Esophagus muscularis mucosa (tissue), 4 donors: ENCODE measurements at regions not wholly inside any gene's neighbourhood (a gene's known extent, or its start where the extent isn't known, plus 50 kb on each side); places are given as distances from the start of the nearest gene placed in this dataset.

Source experiments
- DNase-seq: peaks from one replicate; pipeline ENCODE4 v3.0.0-alpha.2; 2017; ENCODE audit errors: extremely low spot score
- H3K27ac ChIP-seq, 4 donors: fragments of 200-600 bp; sonication (generic); replicated peaks in 1 of 4; 1 replicate in 3 of 4; 2 replicates in 1 of 4; pipeline ENCODE4 v1.5.1; 2016 to 2019; ENCODE audit warnings: mild to moderate bottlenecking in 1 of 4
- H3K27me3 ChIP-seq, 4 donors: fragments of 200-600 bp; sonication (generic); one replicate each; pipeline versions ENCODE4 v1.5.1 to v1.6.0; 2016 to 2019
- H3K36me3 ChIP-seq, 4 donors: fragments of 200-600 bp; sonication (generic); one replicate each; pipeline ENCODE4 v1.5.1; 2016 to 2019
- H3K4me1 ChIP-seq, 4 donors: fragments of 200-600 bp; sonication (generic); one replicate each; pipeline ENCODE4 v1.5.1; 2016 to 2019
- H3K4me3 ChIP-seq, 4 donors: fragments of 200-600 bp; sonication (generic); 1 replicate in 2 of 4; 2 replicates in 2 of 4; pipeline ENCODE4 v1.5.1; 2016 to 2019; ENCODE audit warnings: mild to moderate bottlenecking in 4 of 4, moderate library complexity in 1 of 4
- H3K9me3 ChIP-seq, 4 donors: fragments of 200-600 bp; sonication (generic); 1 replicate in 3 of 4; 2 replicates in 1 of 4; pipeline ENCODE4 v1.5.1; 2016 to 2019
- CTCF ChIP-seq, 3 experiments: fragments of 200-600 bp in 2 of 3; fragments of 450-650 bp in 1 of 3; sonication (generic) in 2 of 3; IDR thresholded peaks; one replicate each; pipeline ENCODE4 v1.5.1; 2017 to 2019; ENCODE audit warnings: antibody characterized with exemption in 3 of 3, mild to moderate bottlenecking in 2 of 3, moderate library complexity in 1 of 3
- EP300 ChIP-seq: sonication (generic); formaldehyde crosslinking; IDR thresholded peaks from one replicate; pipeline ENCODE4 v1.6.1; 2017; ENCODE audit warnings: antibody characterized with exemption
- POLR2A ChIP-seq: fragments of 450-650 bp; IDR thresholded peaks from one replicate; pipeline ENCODE4 v1.6.1; 2017; ENCODE audit warnings: antibody characterized with exemption, moderate library complexity, mild to moderate bottlenecking, low read depth
- POLR2AphosphoS5 ChIP-seq, 2 donors: sonication (generic); formaldehyde crosslinking; IDR thresholded peaks; one replicate each; pipeline ENCODE4 v1.6.1; 2017; ENCODE audit warnings: antibody characterized with exemption in 2 of 2
- WGBS: methylation state at CpG from one replicate; pipeline ENCODE4 v1.1.5; 2018; 5-methylcytosine and 5-hydroxymethylcytosine counted together
- intact Hi-C: fragments of 100-400 bp; cut with DNase I; formaldehyde crosslinking; loops from one replicate; pipeline ENCODE4 v1.15.1; 2023

DNA sequence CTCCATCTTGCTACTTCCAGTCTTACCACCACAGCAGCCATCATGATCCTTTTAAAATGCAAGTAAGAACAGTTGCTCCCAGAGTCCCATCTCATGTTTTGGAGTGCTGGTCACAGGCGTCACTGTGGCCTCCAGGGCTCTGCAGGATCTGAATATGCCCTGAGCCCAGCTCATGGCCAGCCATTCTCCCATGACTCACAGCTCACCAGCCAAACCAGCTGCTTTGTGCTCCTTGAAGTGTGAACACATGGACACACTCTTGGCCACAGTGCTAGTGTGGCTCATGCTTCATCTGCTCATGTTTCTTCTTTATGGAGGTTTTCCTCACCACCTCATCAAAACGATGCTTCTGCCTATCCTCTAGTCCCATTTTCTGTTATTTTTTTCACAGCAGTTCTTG lies 466.5 kb downstream of the UQCRFS1 start:
- 89% methylated on average over 2 of the region's 2 CpGs for WGBS
- no peak overlapping the region for H3K27ac ChIP-seq
- H3K4me3 ChIP-seq = no peak overlapping the region
- H3K9me3 ChIP-seq = no peaks in the 10 kb centered on the region
- TF ChIP-seq POLR2A (no peak), POLR2AphosphoS5 (IDR thresholded peaks at IDR 0.05) (no peak), EP300 (no peak), CTCF (IDR thresholded peaks at IDR 0.05) (no peak)
- intact Hi-C loops = no loop called here
- peaks cover 0 to 8% (median 0%) of the 10 kb centered on the region in 4 donors for H3K27me3 ChIP-seq
- no peak for DNase-seq
- no peaks in the 10 kb centered on the region for H3K4me1 ChIP-seq
- H3K36me3 ChIP-seq = no peaks in the 10 kb centered on the region

GRCh38 chr19:28744943-28745342 lies 468.0 kb downstream of the UQCRFS1 start:
- Histone ChIP-seq H3K9me3 (no peaks in the 10 kb centered on the region), H3K4me1 (no peaks in the 10 kb centered on the region), H3K27me3 (peaks cover 0 to 8% (median 0%) of the 10 kb centered on the region in 4 donors), H3K4me3 (no peak overlapping the region), H3K36me3 (no peaks in the 10 kb centered on the region), H3K27ac (no peak overlapping the region)
- DNase-seq = no peak
- TF ChIP-seq CTCF (IDR thresholded peaks at IDR 0.05) (no peak), POLR2AphosphoS5 (IDR thresholded peaks at IDR 0.05) (no peak), POLR2A (no peak), EP300 (no peak)
- WGBS = 38% methylated on average over 6 of the region's 6 CpGs
- intact Hi-C loops = no loop called here

DNA sequence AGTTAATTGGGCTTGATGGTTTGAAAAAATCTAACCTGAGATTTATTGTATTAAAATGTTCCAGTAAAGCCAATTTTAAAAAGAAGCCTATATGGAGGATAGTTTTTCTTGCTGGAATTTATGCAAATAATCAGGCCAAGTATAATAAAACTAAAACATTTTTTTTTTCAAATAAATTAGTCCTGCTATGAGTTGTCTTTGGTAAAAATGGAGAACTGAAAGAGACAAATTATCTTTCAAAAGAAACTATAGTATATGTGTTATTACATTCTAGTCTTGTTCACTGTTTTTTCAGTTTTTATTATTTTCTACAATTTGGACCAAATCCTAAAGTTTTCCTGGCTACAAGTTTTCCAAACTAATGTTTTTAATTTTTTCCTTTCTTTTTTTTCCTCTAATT lies 468.9 kb downstream of the UQCRFS1 start:
- intact Hi-C loops = no loop called here
- H3K9me3 ChIP-seq = no peaks in the 10 kb centered on the region
- H3K4me3 ChIP-seq = no peak overlapping the region
- H3K27ac ChIP-seq = no peak overlapping the region
- peaks cover 0 to 8% (median 0%) of the 10 kb centered on the region in 4 donors for H3K27me3 ChIP-seq
- H3K4me1 ChIP-seq = no peaks in the 10 kb centered on the region
- no peak for TF ChIP-seq EP300
- DNase-seq = no peak
- no peaks in the 10 kb centered on the region for H3K36me3 ChIP-seq

DNA sequence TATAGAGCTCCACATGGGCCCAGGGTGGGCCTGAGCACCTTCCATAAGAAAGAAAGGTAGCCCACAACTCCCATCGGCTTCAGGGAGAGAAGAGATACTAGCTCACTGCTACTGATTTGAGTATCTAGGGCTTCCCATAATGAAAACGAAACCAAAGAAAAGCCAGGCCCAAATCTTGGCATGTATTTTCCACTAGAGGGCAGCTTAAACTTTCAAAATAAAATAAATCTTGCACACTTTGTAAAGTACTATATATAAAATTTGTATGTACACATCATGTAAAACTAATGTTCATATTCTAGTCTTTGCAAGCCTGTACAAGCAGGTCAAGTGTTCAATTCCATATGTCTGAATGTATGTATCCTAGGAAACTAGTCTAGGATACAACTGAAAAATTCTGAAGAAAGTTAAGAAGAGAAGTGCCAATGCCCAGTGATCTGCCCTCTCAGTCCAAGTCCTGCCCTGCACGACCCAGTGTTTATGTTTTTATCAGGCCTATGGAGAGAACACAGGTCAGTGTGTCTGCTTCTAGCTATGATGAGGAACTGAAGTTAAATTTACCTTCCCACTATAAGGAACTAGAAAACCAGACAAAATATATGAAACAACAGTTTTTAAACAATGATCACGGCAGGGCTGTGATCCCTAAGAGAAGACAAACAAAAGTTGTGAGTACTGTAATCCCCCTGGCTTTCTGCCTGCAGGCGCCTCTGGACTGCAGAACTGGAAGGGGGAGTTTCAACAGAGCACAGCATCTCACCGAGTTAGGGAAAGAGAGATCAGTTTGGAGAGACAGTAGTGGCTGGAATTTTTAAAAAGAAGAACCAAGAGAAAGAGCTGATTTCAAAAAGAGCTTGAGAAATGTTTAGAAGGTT lies 475.7 kb downstream of the UQCRFS1 start:
- intact Hi-C loops = loop anchor here (2.0 to 5.0 kb wide), 2 partner anchors 142 to 525 kb away; no protein-coding TSS in a partner anchor
- H3K4me3 ChIP-seq = peak overlapping the region in 1 of 4 donors; percentile 10
- H3K27me3 ChIP-seq = no peaks in the 10 kb centered on the region
- H3K9me3 ChIP-seq = peaks cover 0 to 5% (median 0%) of the 10 kb centered on the region in 4 donors
- no peak for DNase-seq
- 24% methylated on average over 6 of the region's 6 CpGs for WGBS
- H3K36me3 ChIP-seq = no peaks in the 10 kb centered on the region
- H3K27ac ChIP-seq = no peak overlapping the region
- H3K4me1 ChIP-seq = peaks cover 0 to 12% (median 9%) of the 10 kb centered on the region in 4 donors
- no peak for TF ChIP-seq EP300
- TF ChIP-seq CTCF (IDR thresholded peaks at IDR 0.05) = peak; percentile 48 to 60 (median 58)
- no peak for TF ChIP-seq POLR2A

DNA sequence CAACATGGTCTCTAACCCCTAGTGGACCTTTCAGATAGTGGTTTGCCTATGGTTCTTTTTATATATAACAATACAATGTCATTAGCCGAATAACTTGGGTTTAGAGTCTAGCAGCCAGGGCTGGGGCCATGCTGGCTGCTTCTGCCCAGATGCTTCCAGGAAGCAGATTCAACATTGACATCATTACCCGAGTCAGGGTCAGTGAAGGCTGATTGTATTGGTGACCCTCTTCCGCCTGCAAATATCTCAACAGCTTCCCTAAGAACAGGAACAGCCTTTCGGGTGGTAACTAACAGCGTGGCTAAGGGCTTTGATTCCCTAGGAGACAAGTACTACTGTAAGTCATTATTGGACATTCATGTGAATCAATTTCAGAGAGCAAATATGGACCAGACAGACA lies 476.4 kb downstream of the UQCRFS1 start:
- H3K27me3 ChIP-seq = peaks cover 0 to under 1% (median 0%) of the 10 kb centered on the region in 4 donors
- H3K4me3 ChIP-seq = peak overlapping the region in 1 of 4 donors; percentile 10
- H3K36me3 ChIP-seq = no peaks in the 10 kb centered on the region
- WGBS = 94% methylated on average over 5 of the region's 5 CpGs
- H3K9me3 ChIP-seq = peaks cover 0 to 5% (median 0%) of the 10 kb centered on the region in 4 donors
- intact Hi-C loops = loop anchor here (2.0 to 5.0 kb wide), 2 partner anchors 142 to 526 kb away; no protein-coding TSS in a partner anchor
- H3K27ac ChIP-seq = no peak overlapping the region
- TF ChIP-seq POLR2AphosphoS5 (IDR thresholded peaks at IDR 0.05) (no peak), EP300 (no peak), CTCF (IDR thresholded peaks at IDR 0.05) (no peak), POLR2A (no peak)
- no peak for DNase-seq
- peaks cover 0 to 12% (median 9%) of the 10 kb centered on the region in 4 donors for H3K4me1 ChIP-seq
